Prostate gland (tissue), 2 donors: ENCODE measurements at regions not wholly inside any gene's neighbourhood (a gene's known extent, or its start where the extent isn't known, plus 50 kb on each side); places are given as distances from the start of the nearest gene placed in this dataset.

Source experiments
- DNase-seq: peaks from one replicate; pipeline ENCODE4 v3.0.0-alpha.2; 2019; ENCODE audit warnings: low spot score
- H3K27ac ChIP-seq, 2 donors: fragments of 200-600 bp; sonication (generic); 2 replicates each; pipeline ENCODE4 v1.5.1; 2017 to 2019
- H3K27me3 ChIP-seq: fragments of 200-600 bp; sonication (generic); replicated peaks from 2 replicates; pipeline ENCODE4 v1.5.1; 2019; ENCODE audit not compliant: insufficient read depth
- H3K36me3 ChIP-seq, 2 donors: fragments of 200-600 bp; sonication (generic); 1 replicate in 1 of 2; 2 replicates in 1 of 2; pipeline versions ENCODE4 v1.5.1 to v1.8.1; 2017 to 2019
- H3K4me1 ChIP-seq: fragments of 200-600 bp; sonication (generic); replicated peaks from 2 replicates; pipeline ENCODE4 v1.5.1; 2019
- H3K4me3 ChIP-seq, 2 donors: fragments of 200-600 bp; sonication (generic); 2 replicates each; pipeline ENCODE4 v1.5.1; 2017 to 2019
- H3K9me3 ChIP-seq: fragments of 200-600 bp; sonication (generic); 2 replicates; pipeline ENCODE4 v1.5.1; 2017
- POLR2A ChIP-seq: fragments of 450-650 bp; IDR thresholded peaks from one replicate; pipeline ENCODE4 v1.6.1; 2016; ENCODE audit warnings: antibody characterized with exemption, mild to moderate bottlenecking
- POLR2AphosphoS5 ChIP-seq: sonication (generic); formaldehyde crosslinking; IDR thresholded peaks from one replicate; pipeline ENCODE4 v1.6.1; 2017; ENCODE audit warnings: antibody characterized with exemption
- WGBS: methylation state at CpG from one replicate; pipeline ENCODE4 v1.1.5; 2018; 5-methylcytosine and 5-hydroxymethylcytosine counted together
- intact Hi-C: fragments of 100-400 bp; cut with DNase I; formaldehyde crosslinking; loops from one replicate; pipeline ENCODE4 v1.14.2; 2022
- TF ChIP-seq, protein P1 (sequence below), 4 experiments: fragments of 200-600 bp in 2 of 4; fragments of 450-650 bp in 2 of 4; sonication (generic) in 2 of 4; IDR thresholded peaks; 1 replicate in 3 of 4; 2 replicates in 1 of 4; pipeline ENCODE4 v1.5.1; 2016 to 2019; ENCODE audit warnings: antibody characterized with exemption in 4 of 4, mild to moderate bottlenecking in 2 of 4, moderate library complexity in 2 of 4

DNA sequence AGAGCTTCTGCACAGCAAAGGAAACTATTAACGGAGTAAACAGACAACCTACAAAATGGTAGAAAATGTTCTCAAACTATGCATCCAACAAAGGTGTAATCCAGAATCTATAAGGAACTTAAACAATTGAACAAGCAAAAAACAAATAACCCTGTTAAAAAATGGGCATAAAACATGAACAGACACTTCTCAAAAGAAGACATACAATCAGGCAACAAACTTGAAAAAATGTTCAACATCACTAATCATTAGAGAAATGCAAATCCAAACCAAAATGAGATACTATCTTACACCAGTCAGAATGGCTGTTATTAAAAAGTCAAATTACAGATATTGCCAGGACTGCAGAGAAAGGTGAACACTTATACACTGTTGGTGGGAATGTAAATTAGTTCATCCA is 309.6 kb upstream of the KLF3 start:
- DNase-seq: no peak
- WGBS: 86% methylated on average over 1 of the region's 1 CpG
- Histone ChIP-seq H3K27me3 (no peaks in the 10 kb centered on the region), H3K36me3 (no peaks in the 10 kb centered on the region), H3K4me1 (no peaks in the 10 kb centered on the region), H3K4me3 (no peak overlapping the region), H3K27ac (no peak overlapping the region), H3K9me3 (no peaks in the 10 kb centered on the region)
- TF ChIP-seq POLR2AphosphoS5: no peak
- TF ChIP-seq, protein P1, sequence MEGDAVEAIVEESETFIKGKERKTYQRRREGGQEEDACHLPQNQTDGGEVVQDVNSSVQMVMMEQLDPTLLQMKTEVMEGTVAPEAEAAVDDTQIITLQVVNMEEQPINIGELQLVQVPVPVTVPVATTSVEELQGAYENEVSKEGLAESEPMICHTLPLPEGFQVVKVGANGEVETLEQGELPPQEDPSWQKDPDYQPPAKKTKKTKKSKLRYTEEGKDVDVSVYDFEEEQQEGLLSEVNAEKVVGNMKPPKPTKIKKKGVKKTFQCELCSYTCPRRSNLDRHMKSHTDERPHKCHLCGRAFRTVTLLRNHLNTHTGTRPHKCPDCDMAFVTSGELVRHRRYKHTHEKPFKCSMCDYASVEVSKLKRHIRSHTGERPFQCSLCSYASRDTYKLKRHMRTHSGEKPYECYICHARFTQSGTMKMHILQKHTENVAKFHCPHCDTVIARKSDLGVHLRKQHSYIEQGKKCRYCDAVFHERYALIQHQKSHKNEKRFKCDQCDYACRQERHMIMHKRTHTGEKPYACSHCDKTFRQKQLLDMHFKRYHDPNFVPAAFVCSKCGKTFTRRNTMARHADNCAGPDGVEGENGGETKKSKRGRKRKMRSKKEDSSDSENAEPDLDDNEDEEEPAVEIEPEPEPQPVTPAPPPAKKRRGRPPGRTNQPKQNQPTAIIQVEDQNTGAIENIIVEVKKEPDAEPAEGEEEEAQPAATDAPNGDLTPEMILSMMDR (IDR thresholded peaks at IDR 0.05): no peak
- TF ChIP-seq POLR2A: no peak
- intact Hi-C loops: no loop called here

DNA sequence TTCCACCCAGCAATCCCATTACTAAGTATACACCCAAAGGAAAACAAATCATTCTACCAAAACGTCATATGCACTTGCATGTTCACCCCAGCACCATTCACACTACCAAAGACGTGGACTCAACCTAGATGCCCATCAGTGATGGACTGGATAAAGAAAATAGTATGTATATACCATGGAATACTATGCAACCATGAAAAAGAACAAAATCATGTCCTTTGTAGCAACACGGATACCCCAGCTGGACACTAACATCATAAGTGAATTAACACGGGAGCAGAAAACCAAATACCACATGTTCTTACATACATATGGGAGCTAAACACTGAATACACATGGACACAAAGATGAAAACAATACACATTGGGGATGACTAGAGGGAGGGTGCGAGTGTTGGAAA is 309.1 kb upstream of the KLF3 start:
- Histone ChIP-seq H3K9me3 (no peaks in the 10 kb centered on the region), H3K4me1 (no peaks in the 10 kb centered on the region), H3K27me3 (no peaks in the 10 kb centered on the region), H3K36me3 (no peaks in the 10 kb centered on the region), H3K27ac (no peak overlapping the region), H3K4me3 (no peak overlapping the region)
- WGBS: 91% methylated on average over 5 of the region's 5 CpGs
- TF ChIP-seq POLR2A: no peak
- TF ChIP-seq POLR2AphosphoS5: no peak
- TF ChIP-seq, protein P1 (IDR thresholded peaks at IDR 0.05): no peak
- intact Hi-C loops: no loop called here
- DNase-seq: no peak

DNA sequence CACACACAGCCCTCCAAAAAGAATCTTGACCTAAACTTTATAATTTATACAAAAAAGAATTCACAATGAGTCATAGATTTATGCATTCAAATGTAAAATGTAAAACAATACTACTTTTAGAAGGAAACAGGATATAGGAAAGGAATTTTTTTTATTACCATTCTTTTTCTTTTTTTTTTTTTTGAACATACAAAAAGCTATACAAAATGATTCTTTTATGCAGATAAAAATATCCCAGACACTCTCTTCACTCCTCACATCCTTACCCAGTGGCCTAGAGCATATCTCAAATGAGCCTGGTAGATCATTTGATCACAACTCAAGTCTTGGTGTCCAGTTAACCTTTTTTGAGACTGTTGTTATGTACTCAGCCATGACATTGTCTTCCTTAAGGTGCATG is 307.3 kb upstream of the KLF3 start:
- no peaks in the 10 kb centered on the region for H3K4me1 ChIP-seq
- DNase-seq: no peak
- H3K27me3 ChIP-seq: no peaks in the 10 kb centered on the region
- TF ChIP-seq POLR2A (no peak), POLR2AphosphoS5 (no peak)
- TF ChIP-seq, protein P1 (IDR thresholded peaks at IDR 0.05): no peak
- no peaks in the 10 kb centered on the region for H3K9me3 ChIP-seq
- no peak overlapping the region for H3K27ac ChIP-seq
- no peak overlapping the region for H3K4me3 ChIP-seq
- no peaks in the 10 kb centered on the region for H3K36me3 ChIP-seq
- intact Hi-C loops: no loop called here

DNA sequence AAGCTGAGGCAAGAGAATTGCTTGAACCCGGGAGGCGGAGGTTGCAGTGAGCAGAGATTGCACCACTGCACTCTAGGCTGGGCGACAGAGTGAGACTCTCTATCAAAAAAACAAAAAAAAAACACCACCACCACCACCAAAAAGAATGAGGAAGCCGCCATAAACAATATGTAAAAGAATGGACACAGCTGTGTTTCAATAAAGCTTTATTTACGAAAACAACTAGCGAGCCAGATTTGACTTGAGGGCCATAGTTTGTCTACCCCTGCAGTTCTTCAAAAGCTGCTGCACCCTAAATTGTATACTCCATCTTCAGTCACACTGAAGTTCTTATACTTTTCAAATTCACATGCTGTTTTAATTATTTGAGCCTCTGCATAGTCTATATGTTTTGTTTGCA is 306.5 kb upstream of the KLF3 start:
- intact Hi-C loops: no loop called here
- no peaks in the 10 kb centered on the region for H3K9me3 ChIP-seq
- H3K4me3 ChIP-seq: no peak overlapping the region
- no peak overlapping the region for H3K27ac ChIP-seq
- no peaks in the 10 kb centered on the region for H3K27me3 ChIP-seq
- no peak for TF ChIP-seq POLR2A
- TF ChIP-seq POLR2AphosphoS5: no peak
- TF ChIP-seq, protein P1 (IDR thresholded peaks at IDR 0.05): no peak
- H3K36me3 ChIP-seq: no peaks in the 10 kb centered on the region
- 98% methylated on average over 6 of the region's 6 CpGs for WGBS
- no peaks in the 10 kb centered on the region for H3K4me1 ChIP-seq
- no peak for DNase-seq

DNA sequence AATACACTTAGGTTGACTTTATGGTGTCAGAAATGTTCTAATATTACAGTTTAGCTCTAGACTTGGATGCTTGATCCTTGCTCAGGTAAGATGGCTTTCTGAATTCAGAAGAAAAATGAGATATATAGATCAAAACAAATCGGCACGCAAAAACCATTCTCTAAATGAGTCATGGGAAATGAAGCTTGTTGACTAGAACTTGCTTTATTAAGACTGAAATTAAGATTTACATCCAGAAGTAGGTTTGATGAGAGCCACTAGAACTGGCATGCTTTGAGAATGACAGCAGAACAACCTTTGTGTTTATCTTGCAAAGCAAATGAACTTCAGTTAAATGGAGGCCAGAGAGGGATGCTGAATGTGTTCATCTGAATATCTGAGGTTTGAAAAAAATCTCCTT is 304.9 kb upstream of the KLF3 start:
- no peaks in the 10 kb centered on the region for H3K27me3 ChIP-seq
- DNase-seq: no peak
- H3K9me3 ChIP-seq: no peaks in the 10 kb centered on the region
- WGBS: 93% methylated on average over 2 of the region's 2 CpGs
- no peaks in the 10 kb centered on the region for H3K36me3 ChIP-seq
- intact Hi-C loops: no loop called here
- H3K4me3 ChIP-seq: no peak overlapping the region
- no peaks in the 10 kb centered on the region for H3K4me1 ChIP-seq
- no peak overlapping the region for H3K27ac ChIP-seq
- TF ChIP-seq, protein P1 (IDR thresholded peaks at IDR 0.05): no peak
- TF ChIP-seq POLR2A (no peak), POLR2AphosphoS5 (no peak)
